OCI-LY7 (cell line): ENCODE measurements at regions not wholly inside any gene's neighbourhood (a gene's known extent, or its start where the extent isn't known, plus 50 kb on each side); places are given as distances from the start of the nearest gene placed in this dataset.

Experiments
- BruUV-seq: library from RNA; stranded (reverse); fragments of 400-500 nt; replicated peaks from 2 replicates; lab custom pipeline; 2021; lab: Mats Ljungman, UMichigan
- CTCF ChIA-PET: fragments of 300-600 bp; sonication (Branson Sonifier 250); formaldehyde crosslinking; loops from one replicate; lab custom pipeline; 2022; ENCODE audit warnings: antibody characterized with exemption; ENCODE audit not compliant: unreplicated experiment; lab: Charles Lee
- POLR2A ChIA-PET: fragments of 300-600 bp; sonication (Branson Sonifier 250); formaldehyde crosslinking; loops from one replicate; lab custom pipeline; 2022; ENCODE audit warnings: antibody characterized with exemption; lab: Charles Lee
- DNase-seq: peaks from one replicate; pipeline ENCODE4 v3.0.0-alpha.2; 2015; ENCODE audit warnings: low spot score
- H2AFZ ChIP-seq: fragments of 200-600 bp; sonication (generic), shearing (Covaris generic); 2 replicates; pipeline ENCODE4 v1.6.1; 2014; ENCODE audit warnings: mild to moderate bottlenecking, antibody characterized with exemption, low read length, moderate library complexity
- H3K27ac ChIP-seq: fragments of 200-600 bp; sonication (generic); 2 replicates; pipeline ENCODE4 v1.5.1; 2014; ENCODE audit warnings: mixed run types, low read depth, mild to moderate bottlenecking, moderate library complexity, low read length, inconsistent platforms; ENCODE audit not compliant: poor library complexity, severe bottlenecking
- H3K36me3 ChIP-seq: fragments of 200-600 bp; sonication (generic); 2 replicates; pipeline ENCODE4 v1.6.1; 2014; ENCODE audit warnings: mild to moderate bottlenecking, antibody characterized with exemption, low read length, moderate library complexity, mixed read lengths; ENCODE audit not compliant: insufficient read depth
- H3K4me1 ChIP-seq: fragments of 200-600 bp; sonication (generic); 2 replicates; pipeline ENCODE4 v1.5.1; 2014; ENCODE audit warnings: mild to moderate bottlenecking, low read length; ENCODE audit not compliant: insufficient read depth, poor library complexity, severe bottlenecking
- H3K4me2 ChIP-seq: fragments of 200-600 bp; sonication (generic); 2 replicates; pipeline ENCODE4 v1.6.1; 2014; ENCODE audit warnings: mild to moderate bottlenecking, low read length
- H3K4me3 ChIP-seq: fragments of 200-600 bp; sonication (generic); 2 replicates; pipeline ENCODE4 v1.5.1; 2014; ENCODE audit warnings: mild to moderate bottlenecking, low read depth, low read length; ENCODE audit not compliant: poor library complexity, severe bottlenecking
- H3K79me2 ChIP-seq: fragments of 200-600 bp; sonication (generic); 2 replicates; pipeline ENCODE4 v1.6.1; 2016; ENCODE audit warnings: low read depth, mild to moderate bottlenecking, low read length, moderate library complexity, mixed read lengths; ENCODE audit not compliant: insufficient read depth
- H3K9me2 ChIP-seq: fragments of 200-600 bp; sonication (generic); 2 replicates; pipeline ENCODE4 v1.6.1; 2016; ENCODE audit warnings: mild to moderate bottlenecking, low read length, mixed read lengths; ENCODE audit not compliant: insufficient read depth
- H3K9me3 ChIP-seq: fragments of 200-600 bp; sonication (generic); 2 replicates; pipeline ENCODE4 v1.6.1; 2014; ENCODE audit warnings: mild to moderate bottlenecking, mixed run types, low read length, mixed read lengths
- H4K20me1 ChIP-seq: fragments of 200-600 bp; sonication (generic); 2 replicates; pipeline ENCODE4 v1.6.1; 2014; ENCODE audit warnings: mild to moderate bottlenecking, antibody characterized with exemption, low read length, moderate library complexity, mixed read lengths; ENCODE audit not compliant: insufficient read depth
- EZH2phosphoT487 ChIP-seq: fragments of 200-600 bp; sonication (generic); IDR thresholded peaks from 2 replicates; pipeline ENCODE4 v1.6.1; 2018; ENCODE audit warnings: low read depth, borderline replicate concordance, mild to moderate bottlenecking, mixed run types, antibody characterized with exemption, low read length, moderate library complexity, mixed read lengths
- intact Hi-C: fragments of 100-400 bp; cut with micrococcal nuclease; formaldehyde crosslinking; loops from one replicate; pipeline ENCODE4 v1.10.0; 2022; ENCODE audit not compliant: unreplicated experiment
- TF ChIP-seq, protein P1 (sequence below): fragments of 200-600 bp; sonication (generic); conservative IDR thresholded peaks from 2 replicates; pipeline ENCODE4 v1.5.1; 2014; ENCODE audit warnings: mild to moderate bottlenecking, antibody characterized with exemption, low read length, moderate library complexity, mixed read lengths

DNA sequence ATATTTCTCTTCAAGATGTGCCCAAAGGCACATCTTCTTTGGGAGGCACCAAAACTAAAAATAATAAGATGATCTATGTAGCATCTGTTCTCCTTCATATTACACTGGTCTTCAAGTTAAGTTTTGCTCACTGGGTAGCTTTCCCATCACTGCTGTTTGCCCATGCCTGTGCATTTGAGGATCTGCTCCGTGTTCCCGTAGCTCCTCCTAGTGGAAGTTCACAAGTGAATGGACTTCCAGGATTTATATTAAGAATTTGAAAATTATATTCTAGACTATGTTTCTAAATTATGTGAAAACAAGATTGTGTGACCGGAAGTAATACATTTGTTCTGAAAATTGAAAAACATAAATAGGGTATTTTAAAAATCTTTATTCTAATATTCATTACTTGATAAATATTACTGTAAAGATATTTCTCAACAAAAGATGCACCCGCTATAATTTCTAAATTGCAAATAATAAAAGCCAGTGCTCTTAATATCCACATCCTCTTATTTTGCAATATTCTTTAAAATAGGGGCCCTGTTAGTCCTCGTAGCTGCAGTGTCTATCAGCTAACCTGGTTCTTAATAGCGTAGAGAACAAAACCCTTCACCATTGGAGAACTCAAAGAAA lies 147.7 kb downstream of the RBM46 start:
- DNase-seq = no peak
- no peak for TF ChIP-seq EZH2phosphoT487
- TF ChIP-seq, protein P1, sequence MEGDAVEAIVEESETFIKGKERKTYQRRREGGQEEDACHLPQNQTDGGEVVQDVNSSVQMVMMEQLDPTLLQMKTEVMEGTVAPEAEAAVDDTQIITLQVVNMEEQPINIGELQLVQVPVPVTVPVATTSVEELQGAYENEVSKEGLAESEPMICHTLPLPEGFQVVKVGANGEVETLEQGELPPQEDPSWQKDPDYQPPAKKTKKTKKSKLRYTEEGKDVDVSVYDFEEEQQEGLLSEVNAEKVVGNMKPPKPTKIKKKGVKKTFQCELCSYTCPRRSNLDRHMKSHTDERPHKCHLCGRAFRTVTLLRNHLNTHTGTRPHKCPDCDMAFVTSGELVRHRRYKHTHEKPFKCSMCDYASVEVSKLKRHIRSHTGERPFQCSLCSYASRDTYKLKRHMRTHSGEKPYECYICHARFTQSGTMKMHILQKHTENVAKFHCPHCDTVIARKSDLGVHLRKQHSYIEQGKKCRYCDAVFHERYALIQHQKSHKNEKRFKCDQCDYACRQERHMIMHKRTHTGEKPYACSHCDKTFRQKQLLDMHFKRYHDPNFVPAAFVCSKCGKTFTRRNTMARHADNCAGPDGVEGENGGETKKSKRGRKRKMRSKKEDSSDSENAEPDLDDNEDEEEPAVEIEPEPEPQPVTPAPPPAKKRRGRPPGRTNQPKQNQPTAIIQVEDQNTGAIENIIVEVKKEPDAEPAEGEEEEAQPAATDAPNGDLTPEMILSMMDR = 0 out of 2 replicates have a peak, but pooled peaks have one; percentile 16
- H3K27ac ChIP-seq = no peak overlapping the region
- H3K36me3 ChIP-seq = no peaks in the 10 kb centered on the region
- no peaks in the 10 kb centered on the region for H3K4me1 ChIP-seq
- no peaks in the 10 kb centered on the region for H3K9me2 ChIP-seq
- no peak overlapping the region for H3K4me3 ChIP-seq
- no peaks in the 10 kb centered on the region for H3K79me2 ChIP-seq
- intact Hi-C loops = no loop called here
- no peak overlapping the region for H3K4me2 ChIP-seq
- no peak overlapping the region for H2AFZ ChIP-seq
- POLR2A ChIA-PET = interaction anchor here (0.6 to 1.4 kb wide), 2 partner anchors 11 to 29 kb away, joined by 3 to 5 read pairs; no protein-coding TSS in a partner anchor
- no peaks in the 10 kb centered on the region for H3K9me3 ChIP-seq
- CTCF ChIA-PET = no interaction called here
- no TSS peak for BruUV-seq
- H4K20me1 ChIP-seq = no peaks in the 10 kb centered on the region

- H3K27ac ChIP-seq = no peak overlapping the region
- no peaks in the 10 kb centered on the region for H3K4me1 ChIP-seq
- no peaks in the 10 kb centered on the region for H3K36me3 ChIP-seq
- TF ChIP-seq, protein P1 = no peak
- no peak for TF ChIP-seq EZH2phosphoT487
- no peaks in the 10 kb centered on the region for H3K9me3 ChIP-seq
- no peaks in the 10 kb centered on the region for H3K79me2 ChIP-seq
- no peak for DNase-seq
- no peak overlapping the region for H2AFZ ChIP-seq
- H4K20me1 ChIP-seq = no peaks in the 10 kb centered on the region
- BruUV-seq = no TSS peak
- H3K4me3 ChIP-seq = no peak overlapping the region
- no peak overlapping the region for H3K4me2 ChIP-seq
- CTCF ChIA-PET = no interaction called here
- POLR2A ChIA-PET = no interaction called here
- intact Hi-C loops = no loop called here
- H3K9me2 ChIP-seq = no peaks in the 10 kb centered on the region
Measured at GRCh38 chr4:154936873-154937272, 155.8 kb downstream of the RBM46 start.

DNA sequence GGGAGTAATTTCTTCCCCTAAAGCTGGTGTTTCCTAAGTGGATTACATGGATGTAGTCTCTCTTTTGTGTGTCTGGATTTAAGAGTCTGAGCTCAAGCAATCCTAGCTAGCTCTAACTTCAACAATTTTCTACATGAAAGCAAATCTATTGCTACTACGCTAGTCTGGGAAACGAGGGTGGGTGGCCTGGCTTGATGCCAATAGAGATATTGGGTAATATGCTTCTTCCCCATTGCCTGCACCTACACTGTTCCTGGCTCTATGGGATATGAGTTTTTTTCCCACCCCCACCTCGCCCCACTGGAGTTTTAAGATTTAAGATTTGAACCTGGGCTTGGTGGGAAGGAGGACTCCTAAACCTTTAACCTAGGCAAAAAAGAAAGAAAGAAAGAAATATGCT lies 158.8 kb downstream of the RBM46 start:
- Histone ChIP-seq H3K4me3 (no peak overlapping the region), H3K4me2 (no peak overlapping the region), H3K79me2 (no peaks in the 10 kb centered on the region), H2AFZ (no peak overlapping the region), H3K9me3 (no peaks in the 10 kb centered on the region), H3K27ac (no peak overlapping the region), H3K4me1 (no peaks in the 10 kb centered on the region), H4K20me1 (no peaks in the 10 kb centered on the region), H3K36me3 (no peaks in the 10 kb centered on the region), H3K9me2 (no peaks in the 10 kb centered on the region)
- POLR2A ChIA-PET = interaction anchor here (0.5 to 1.5 kb wide), 3 partner anchors 10 to 276 kb away, joined by 3 to 7 read pairs (median 5); no protein-coding TSS in a partner anchor
- CTCF ChIA-PET = no interaction called here
- intact Hi-C loops = no loop called here
- TF ChIP-seq, protein P1 = no peak
- TF ChIP-seq EZH2phosphoT487 = no peak
- no TSS peak for BruUV-seq
- no peak for DNase-seq
